HepG2 (cell line): ENCODE measurements at regions not wholly inside any gene's neighbourhood (a gene's known extent, or its start where the extent isn't known, plus 50 kb on each side); places are given as distances from the start of the nearest gene placed in this dataset.

ENCODE experiments used
- ATAC-seq: fragments of 200-7000 bp; cut with Tn5 transposase; 3 replicates; pipeline ENCODE4 v1.9.1; 2020; ENCODE audit warnings: mild to moderate bottlenecking, moderate library complexity
- BruUV-seq: library from RNA; stranded (reverse); fragments of 400-500 nt; replicated peaks from 2 replicates; lab custom pipeline; 2021; lab: Mats Ljungman, UMichigan
- CTCF ChIA-PET: fragments of 300-600 bp; formaldehyde crosslinking; extraction: SDS; loops from one replicate; lab custom pipeline; 2021; ENCODE audit warnings: low total read pairs, inconsistent platforms, low intra/inter-chr PET ratio; lab: Yijun Ruan, JAX
- POLR2A ChIA-PET: fragments of 350-600 bp; sonication (Branson Sonifier 250); formaldehyde crosslinking; loops from one replicate; lab custom pipeline; 2020; ENCODE audit warnings: antibody characterized with exemption, inconsistent platforms; lab: Yijun Ruan, JAX
- DNase-seq: peaks from one replicate; pipeline ENCODE4 v3.0.0-alpha.2; 2015; ENCODE audit warnings: low spot score
- FAIRE-seq: peaks from 3 replicates; lab custom pipeline; 2011; peaks lifted over from hg19 to GRCh38; lab: Jason Lieb, UNC
- H2AFZ ChIP-seq: one replicate; pipeline ENCODE4 v1.6.1; 2011; ENCODE audit warnings: low read length, inconsistent platforms
- H3K27ac ChIP-seq: fragments of 300-600 bp; 3 replicates; pipeline ENCODE4 v1.8.0; 2011; ENCODE audit warnings: mixed run types, mild to moderate bottlenecking, mixed read lengths, low read length, inconsistent platforms; ENCODE audit not compliant: insufficient read depth; ENCODE audit errors: extremely low read length
- H3K27me3 ChIP-seq, 2 experiments: fragments of 200-600 bp in 1 of 2; 2 replicates in 1 of 2; 3 replicates in 1 of 2; pipeline versions ENCODE4 v1.6.0 to v1.8.0; 2011; ENCODE audit warnings: low read length in 2 of 2, mild to moderate bottlenecking in 2 of 2, moderate library complexity in 2 of 2, inconsistent platforms in 1 of 2; ENCODE audit not compliant: insufficient read depth in 2 of 2, control insufficient read depth in 1 of 2
- H3K36me3 ChIP-seq, 2 experiments: fragments of 200-600 bp in 1 of 2; replicated peaks in 1 of 2; 2 replicates in 1 of 2; 3 replicates in 1 of 2; pipeline versions ENCODE4 v1.5.1 to v1.8.0; 2011; ENCODE audit warnings: low read length in 2 of 2, inconsistent platforms in 1 of 2; ENCODE audit not compliant: insufficient read depth in 2 of 2, control insufficient read depth in 1 of 2
- H3K4me1 ChIP-seq: 2 replicates; pipeline ENCODE4 v1.5.1; 2012; ENCODE audit warnings: low read length, inconsistent platforms; ENCODE audit not compliant: insufficient read depth
- H3K4me2 ChIP-seq: 2 replicates; pipeline ENCODE4 v1.6.0; 2011; ENCODE audit warnings: low read depth, low read length, inconsistent platforms
- H3K4me3 ChIP-seq, 3 experiments: fragments of 200-600 bp in 1 of 3; sonication (generic), shearing (Covaris generic) in 1 of 3; replicated peaks in 1 of 3; 2 replicates each; pipeline ENCODE4 v1.5.1; 2011 to 2016; ENCODE audit warnings: low read length in 3 of 3, inconsistent platforms in 2 of 3, low read depth in 2 of 3, mild to moderate bottlenecking in 2 of 3, control low read depth in 1 of 3, mixed read lengths in 1 of 3; ENCODE audit not compliant: insufficient read depth in 1 of 3
- H3K79me2 ChIP-seq: one replicate; pipeline ENCODE4 v1.6.1; 2011; ENCODE audit warnings: low read length, inconsistent platforms; ENCODE audit not compliant: insufficient read depth
- H3K9ac ChIP-seq: 2 replicates; pipeline ENCODE4 v1.6.0; 2011; ENCODE audit warnings: mild to moderate bottlenecking, low read depth, low read length, inconsistent platforms; ENCODE audit not compliant: insufficient read depth
- H3K9me3 ChIP-seq: 2 replicates; pipeline ENCODE4 v1.5.1; 2012; ENCODE audit warnings: mild to moderate bottlenecking, low read length
- H4K20me1 ChIP-seq: 2 replicates; pipeline ENCODE4 v1.6.0; 2011; ENCODE audit warnings: inconsistent platforms, mild to moderate bottlenecking, low read length, moderate library complexity; ENCODE audit not compliant: insufficient read depth
- KDM1A ChIP-seq: IDR thresholded peaks from 2 replicates; pipeline ENCODE4 v1.6.1; 2016; ENCODE audit warnings: missing compliant biosample characterization
- MNT ChIP-seq: fragments of 450-650 bp; IDR thresholded peaks from 2 replicates; pipeline ENCODE4 v1.6.1; 2016
- MTA1 ChIP-seq: sonication (generic); formaldehyde crosslinking; IDR thresholded peaks from 2 replicates; pipeline ENCODE4 v1.4.0; 2020; ENCODE audit warnings: missing genetic modification reagents, mild to moderate bottlenecking, borderline replicate concordance
- PBX3 ChIP-seq: sonication (generic); formaldehyde crosslinking; IDR thresholded peaks from 2 replicates; pipeline ENCODE4 v1.8.1; 2023; ENCODE audit warnings: missing genetic modification reagents, inconsistent platforms, borderline replicate concordance
- SAP130 ChIP-seq: IDR thresholded peaks from 2 replicates; pipeline ENCODE4 v1.6.1; 2016; ENCODE audit warnings: low read depth
- SATB2 ChIP-seq: sonication (generic); formaldehyde crosslinking; IDR thresholded peaks from 2 replicates; pipeline ENCODE4 v1.5.0; 2020; ENCODE audit warnings: missing genetic modification reagents
- SIX1 ChIP-seq: sonication (generic); formaldehyde crosslinking; IDR thresholded peaks from 2 replicates; pipeline ENCODE4 v1.4.0; 2020; ENCODE audit warnings: missing genetic modification reagents, borderline replicate concordance
- TCF7 ChIP-seq: sonication (generic); IDR thresholded peaks from 2 replicates; pipeline ENCODE4 v1.6.1; 2016; ENCODE audit warnings: antibody characterized with exemption, low read depth
- ZBTB34 ChIP-seq: sonication (generic); formaldehyde crosslinking; IDR thresholded peaks from 2 replicates; pipeline ENCODE4 v1.8.0; 2022; ENCODE audit warnings: mild to moderate bottlenecking, missing genetic modification reagents
- ZNF12 ChIP-seq: sonication (generic); formaldehyde crosslinking; IDR thresholded peaks from 2 replicates; pipeline ENCODE4 v1.5.0; 2020; ENCODE audit warnings: missing genetic modification reagents
- ZNF24 ChIP-seq: fragments of 450-650 bp; IDR thresholded peaks from 2 replicates; pipeline ENCODE4 v1.6.1; 2017; ENCODE audit warnings: antibody characterized with exemption, mild to moderate bottlenecking
- ZNF296 ChIP-seq: sonication (generic); formaldehyde crosslinking; conservative IDR thresholded peaks from 2 replicates; pipeline ENCODE4 v1.5.0; 2020; ENCODE audit warnings: mild to moderate bottlenecking, missing genetic modification reagents
- ZNF331 ChIP-seq: sonication (generic); formaldehyde crosslinking; IDR thresholded peaks from 2 replicates; pipeline ENCODE4 v1.4.0; 2020; ENCODE audit warnings: missing genetic modification reagents
- ZNF546 ChIP-seq: sonication (generic); formaldehyde crosslinking; conservative IDR thresholded peaks from 2 replicates; pipeline ENCODE4 v1.8.1; 2023; ENCODE audit warnings: mild to moderate bottlenecking, missing genetic modification reagents
- ZNF569 ChIP-seq: sonication (generic); formaldehyde crosslinking; IDR thresholded peaks from 2 replicates; pipeline ENCODE4 v1.5.0; 2020; ENCODE audit warnings: mild to moderate bottlenecking, missing genetic modification reagents, moderate library complexity, borderline replicate concordance
- WGBS: methylation state at CpG from one replicate; pipeline ENCODE4 v1.1.6; 2017; ENCODE audit warnings: low lambda C conversion rate; 5-methylcytosine and 5-hydroxymethylcytosine counted together
- in situ Hi-C: cut with HindIII; loops from 2 replicates; pipeline ENCODE4 v1.10.0; 2017; ENCODE audit warnings: low pct_unique_long_range_greater_than_20kb; ENCODE audit not compliant: extremely low pct_ligation_motif_present
- intact Hi-C: fragments of 100-400 bp; cut with micrococcal nuclease; formaldehyde crosslinking; loops from one replicate; pipeline ENCODE4 v1.10.0; 2022; ENCODE audit not compliant: unreplicated experiment
- TF ChIP-seq, protein P1 (sequence below): IDR thresholded peaks from 2 replicates; pipeline ENCODE4 v1.6.1; 2016; ENCODE audit warnings: mild to moderate bottlenecking, missing biosample characterization, missing genetic modification reagents

DNA sequence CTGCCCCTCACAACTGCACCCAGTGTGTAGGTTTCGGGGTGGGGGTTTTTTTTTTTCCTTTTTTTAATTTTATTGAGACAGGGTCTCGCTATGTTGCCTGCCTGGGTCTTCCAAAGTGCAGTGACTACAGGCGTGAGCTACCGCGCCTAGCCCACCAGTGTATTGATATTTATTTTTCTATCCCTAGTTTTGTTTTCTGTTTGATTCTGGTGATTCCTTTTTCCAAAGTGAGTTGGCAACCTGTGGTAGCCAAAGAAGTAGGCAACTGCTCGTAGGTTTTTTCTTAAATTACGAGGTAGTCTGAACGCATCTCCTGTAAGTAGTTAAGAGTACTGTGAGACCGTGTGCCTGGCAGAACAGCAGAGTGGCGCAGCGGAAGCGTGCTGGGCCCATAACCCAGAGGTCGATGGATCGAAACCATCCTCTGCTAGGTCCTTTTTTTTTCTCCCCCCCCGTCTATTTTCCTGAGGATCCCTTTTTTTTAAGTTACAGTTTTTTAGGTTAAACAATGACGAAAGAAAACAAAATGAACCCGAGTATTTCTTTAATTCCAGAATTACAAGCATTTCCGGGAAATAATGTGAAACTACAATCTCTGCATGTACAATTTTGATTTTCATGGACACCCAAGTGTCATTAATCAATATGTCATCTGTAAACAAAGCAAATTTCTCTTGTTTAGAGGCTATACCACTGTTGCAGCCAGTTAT, 78.7 kb upstream of the BTN3A2 start (continued):
- TF ChIP-seq MNT = no peak
- TF ChIP-seq ZNF546 (CRISPR knock-in tag) = no peak
- 0 out of 2 replicates have a peak, but pooled peaks have one; percentile 38 for TF ChIP-seq PBX3
- no peak for TF ChIP-seq SIX1 (CRISPR knock-in tag)
- no peak for TF ChIP-seq SATB2 (CRISPR knock-in tag)
- peak; percentile 39; the same call in 1 of the 2 replicates for TF ChIP-seq SAP130 (CRISPR knock-in tag)
- TF ChIP-seq ZNF24 = peak; percentile 98
- 0 out of 2 replicates have a peak, but pooled peaks have one; percentile 33 for TF ChIP-seq KDM1A (CRISPR knock-in tag)
- TF ChIP-seq ZBTB34 = no peak

GRCh38 chr6:26288155-26288554, 76.8 kb upstream of the BTN3A2 start:
- 60% methylated on average over 6 of the region's 6 CpGs for WGBS
- H3K4me2 ChIP-seq = no peak overlapping the region
- CTCF ChIA-PET = no interaction called here
- H3K36me3 ChIP-seq = no peaks in the 10 kb centered on the region
- H3K4me3 ChIP-seq = no peak overlapping the region
- TF ChIP-seq MTA1 (CRISPR knock-in tag) (no peak), ZNF12 (CRISPR knock-in tag) (no peak), ZNF296 (CRISPR knock-in tag) (no peak), ZNF331 (CRISPR knock-in tag) (no peak), ZNF569 (CRISPR knock-in tag) (no peak), TCF7 (no peak)
- TF ChIP-seq, protein P1, sequence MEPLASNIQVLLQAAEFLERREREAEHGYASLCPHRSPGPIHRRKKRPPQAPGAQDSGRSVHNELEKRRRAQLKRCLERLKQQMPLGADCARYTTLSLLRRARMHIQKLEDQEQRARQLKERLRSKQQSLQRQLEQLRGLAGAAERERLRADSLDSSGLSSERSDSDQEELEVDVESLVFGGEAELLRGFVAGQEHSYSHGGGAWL (CRISPR knock-in tag) = no peak
- TF ChIP-seq, all 625 proteins: peak for 0
- no peak overlapping the region for H3K27ac ChIP-seq
- H2AFZ ChIP-seq = no peak overlapping the region
- intact Hi-C loops = no loop called here
- peaks cover 19% of the 10 kb centered on the region for H3K4me1 ChIP-seq
- H3K9ac ChIP-seq = no peak overlapping the region
- no peaks in the 10 kb centered on the region for H4K20me1 ChIP-seq
- H3K9me3 ChIP-seq = no peaks in the 10 kb centered on the region
- H3K27me3 ChIP-seq = no peaks in the 10 kb centered on the region; a peak in 1 of 5 replicates
- H3K79me2 ChIP-seq = no peaks in the 10 kb centered on the region
- ATAC-seq (no peak), FAIRE-seq (no peak), DNase-seq (no peak)
- in situ Hi-C loops = no loop called here
- BruUV-seq = no TSS peak
- POLR2A ChIA-PET = no interaction called here
